DMS53 treated with DMSO at 0.1 percent for 48 hours (cell line): ENCODE measurements at regions not wholly inside any gene's neighbourhood (a gene's known extent, or its start where the extent isn't known, plus 50 kb on each side); places are given as distances from the start of the nearest gene placed in this dataset.

Source experiments
- DNase-seq: peaks from one replicate; lab custom pipeline; 2025; ENCODE audit not compliant: unreplicated experiment; lab: John Stamatoyannopoulos, UW

- no peak for DNase-seq
These were observed 55.4 kb downstream of the GSX1 start for GRCh38 chr13:27847669-27848068.

GRCh38 chr13:27851096-27851850 is 59.0 kb downstream of the GSX1 start:
- no peak for DNase-seq

DNA sequence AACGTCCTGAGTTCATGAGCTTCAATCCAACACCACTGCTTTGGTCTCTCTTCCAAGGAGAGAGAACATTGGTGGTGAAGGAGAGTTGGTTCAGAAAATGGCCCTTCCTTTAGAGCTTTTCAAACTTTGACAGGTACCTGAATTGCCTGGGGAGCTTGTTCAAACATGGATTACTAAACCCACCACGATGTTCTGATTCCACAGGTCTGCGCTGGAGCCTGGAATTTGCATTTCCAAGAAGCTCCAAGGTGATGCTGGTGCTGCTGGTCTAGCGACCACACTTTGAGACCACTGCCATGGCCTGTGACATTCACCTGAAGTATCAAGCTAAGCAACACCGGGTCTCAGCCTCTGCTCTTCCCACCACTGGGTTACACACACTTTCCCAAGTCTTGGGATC is 60.2 kb downstream of the GSX1 start:
- DNase-seq, result no peak

DNA sequence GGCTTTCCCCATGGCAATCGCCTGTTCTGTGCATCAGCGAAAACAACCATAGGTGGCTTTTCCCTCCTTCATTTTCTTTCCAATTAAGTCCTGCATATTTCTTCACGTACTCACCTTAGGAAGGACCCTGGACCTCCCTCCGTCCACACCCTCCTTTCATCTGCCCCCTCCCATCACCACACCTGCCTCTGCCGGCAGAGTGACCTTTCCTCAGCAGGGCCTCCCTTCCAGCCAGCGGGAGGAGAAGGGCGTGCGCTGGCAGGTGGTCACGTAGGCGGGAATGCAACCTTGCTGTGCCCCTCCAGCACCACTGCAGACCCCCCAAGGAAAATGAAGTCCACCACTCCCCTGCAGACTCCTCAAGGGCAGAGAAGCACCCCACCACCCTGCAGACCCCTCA is 61.1 kb downstream of the GSX1 start:
- no peak for DNase-seq

DNA sequence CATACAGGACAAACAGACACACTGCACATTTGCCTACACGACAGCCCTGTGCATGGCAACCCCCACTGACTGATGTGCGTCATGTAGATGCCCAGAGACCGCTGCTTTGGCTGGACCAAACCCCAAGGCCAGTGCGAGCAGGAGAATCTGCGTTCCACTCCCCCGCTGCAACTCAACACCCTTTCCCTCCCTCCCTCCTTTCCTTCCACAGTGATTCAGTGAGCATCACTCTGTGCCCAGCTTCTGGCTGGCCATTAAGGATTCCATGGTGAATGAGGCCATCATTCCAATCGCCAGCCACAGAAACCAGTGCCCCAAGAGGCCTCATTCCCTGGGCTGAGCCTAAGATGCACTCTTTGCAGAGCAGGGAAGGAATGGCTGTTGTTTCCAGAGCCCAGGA is 61.6 kb downstream of the GSX1 start:
- DNase-seq, result no peak

GRCh38 chr13:27854606-27855005 is 62.3 kb downstream of the GSX1 start:
- no peak for DNase-seq

- DNase-seq, result no peak
These were observed 63.1 kb downstream of the GSX1 start for GRCh38 chr13:27855381-27855780.

DNA sequence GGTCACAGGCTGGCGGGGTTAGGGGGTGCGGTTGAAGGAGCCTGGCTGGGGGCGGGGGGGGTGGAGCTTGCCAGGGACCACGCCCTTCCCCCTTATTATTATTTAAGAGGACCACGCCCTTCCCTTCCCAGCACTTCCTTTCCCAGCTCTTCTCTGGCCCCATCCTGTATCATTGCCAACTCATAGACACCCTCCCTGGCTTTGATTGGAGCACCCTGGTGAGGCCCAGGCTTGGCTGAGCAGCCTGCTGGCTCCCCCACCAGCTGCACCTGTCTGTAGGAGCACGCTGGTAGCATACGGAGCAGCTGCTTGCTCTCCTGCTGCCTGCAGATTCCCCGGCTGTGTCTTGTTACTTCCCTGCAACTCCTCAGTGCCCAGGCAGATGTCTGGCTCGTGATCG is 62.5 kb upstream of the PDX1 start:
- peak; percentile 52 for DNase-seq

DNA sequence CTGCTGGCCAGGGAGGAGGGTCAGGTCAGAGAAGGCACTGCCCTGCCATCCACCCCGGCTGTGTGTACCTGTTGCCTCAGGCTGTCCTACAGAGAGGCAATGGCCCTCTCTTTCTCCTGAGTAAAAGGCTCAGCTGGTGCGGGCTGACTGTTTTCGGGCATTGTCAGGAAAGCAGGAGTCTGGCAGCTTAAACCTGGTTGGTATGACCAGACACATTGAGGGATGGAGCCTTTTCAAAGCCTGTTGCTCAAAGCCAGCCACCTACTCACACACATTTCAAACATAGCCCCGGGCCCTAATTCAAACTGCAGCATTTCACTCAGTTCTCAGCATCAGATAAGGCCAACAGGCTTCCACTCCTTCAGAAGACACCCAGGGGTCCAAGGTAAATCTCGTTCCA is 61.8 kb upstream of the PDX1 start:
- DNase-seq, result no peak

GRCh38 chr13:27860743-27861142 is 59.1 kb upstream of the PDX1 start:
- DNase-seq, result no peak

GRCh38 chr13:27861165-27861564 is 58.6 kb upstream of the PDX1 start:
- DNase-seq, result no peak

- no peak for DNase-seq
These were observed 51.0 kb upstream of the PDX1 start for GRCh38 chr13:27868641-27869435.

DNA sequence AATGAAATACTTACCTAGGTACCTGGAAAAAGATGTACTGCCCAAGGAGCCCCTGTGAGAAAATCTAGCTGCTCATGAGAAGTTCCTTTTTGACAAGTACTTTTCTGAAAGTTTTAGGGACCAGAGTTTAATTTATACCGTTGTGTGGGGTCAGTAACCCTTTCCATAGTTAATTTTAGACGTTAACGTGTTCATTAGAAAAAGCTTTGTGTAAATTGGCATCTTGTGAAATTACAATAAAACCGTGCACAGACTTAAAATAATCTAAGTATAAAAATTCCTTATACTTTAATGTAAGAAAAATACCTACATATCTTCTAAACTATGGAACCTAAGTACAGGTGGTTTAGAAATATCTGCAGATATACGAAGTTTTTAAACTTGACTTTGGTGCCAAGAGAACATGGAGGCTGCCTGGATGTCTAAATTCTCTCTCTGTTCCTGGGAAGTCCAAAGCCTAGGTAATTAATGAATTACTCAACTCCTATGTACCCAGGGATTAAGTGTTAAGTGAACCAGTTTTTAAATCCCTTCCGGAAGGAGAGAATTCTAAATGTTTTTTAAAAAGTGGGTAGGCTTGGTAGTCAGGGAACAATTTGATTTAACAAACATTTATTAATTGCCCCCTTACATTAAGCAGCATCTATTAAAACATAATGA is 50.2 kb upstream of the PDX1 start:
- no peak for DNase-seq
